Loucy (cell line): ENCODE measurements at regions not wholly inside any gene's neighbourhood (a gene's known extent, or its start where the extent isn't known, plus 50 kb on each side); places are given as distances from the start of the nearest gene placed in this dataset.

Source experiments
- H2AFZ ChIP-seq: fragments of 200-600 bp; sonication (generic); 2 replicates; pipeline ENCODE4 v1.6.0; 2016; ENCODE audit warnings: antibody characterized with exemption, mild to moderate bottlenecking, low read length, moderate library complexity
- H3F3A ChIP-seq: fragments of 200-600 bp; 2 replicates; pipeline ENCODE4 v1.6.0; 2016; ENCODE audit warnings: antibody characterized with exemption, low read depth, mild to moderate bottlenecking
- H3K27me3 ChIP-seq: fragments of 200-600 bp; sonication (generic); 2 replicates; pipeline ENCODE4 v1.6.1; 2014; ENCODE audit warnings: low read length, mild to moderate bottlenecking; ENCODE audit not compliant: insufficient read depth, poor library complexity, severe bottlenecking
- H3K36me3 ChIP-seq: fragments of 200-600 bp; sonication (generic); 2 replicates; pipeline ENCODE4 v1.6.1; 2016; ENCODE audit warnings: low read length; ENCODE audit not compliant: insufficient read depth
- H3K4me1 ChIP-seq: fragments of 200-600 bp; sonication (generic); 2 replicates; pipeline ENCODE4 v1.5.1; 2014; ENCODE audit warnings: low read length, mild to moderate bottlenecking; ENCODE audit not compliant: insufficient read depth, poor library complexity, severe bottlenecking
- H3K4me2 ChIP-seq: fragments of 200-600 bp; sonication (generic); 2 replicates; pipeline ENCODE4 v1.6.0; 2014; ENCODE audit warnings: antibody characterized with exemption, low read length, low read depth, mild to moderate bottlenecking; ENCODE audit not compliant: poor library complexity, severe bottlenecking
- H3K4me3 ChIP-seq: fragments of 200-600 bp; sonication (generic); 2 replicates; pipeline ENCODE4 v1.5.1; 2014; ENCODE audit warnings: low read length, mild to moderate bottlenecking, mixed read lengths; ENCODE audit not compliant: poor library complexity, severe bottlenecking
- H3K79me2 ChIP-seq: fragments of 200-600 bp; sonication (generic); 2 replicates; pipeline ENCODE4 v1.6.1; 2014; ENCODE audit warnings: low read length; ENCODE audit not compliant: insufficient read depth
- H3K9ac ChIP-seq: fragments of 200-600 bp; sonication (generic); 2 replicates; pipeline ENCODE4 v1.6.0; 2014; ENCODE audit warnings: mild to moderate bottlenecking, low read depth, low read length, moderate library complexity; ENCODE audit not compliant: poor library complexity, severe bottlenecking
- H3K9me2 ChIP-seq: fragments of 200-600 bp; sonication (generic); replicated peaks from 2 replicates; pipeline ENCODE4 v1.6.1; 2016; ENCODE audit warnings: low read depth, low read length, mixed read lengths
- H3K9me3 ChIP-seq: fragments of 200-600 bp; sonication (generic); 2 replicates; pipeline ENCODE4 v1.6.1; 2014; ENCODE audit warnings: mild to moderate bottlenecking, antibody characterized with exemption, low read length, low read depth; ENCODE audit not compliant: insufficient read depth
- H4K20me1 ChIP-seq: fragments of 200-600 bp; sonication (generic); 2 replicates; pipeline ENCODE4 v1.6.0; 2014; ENCODE audit warnings: antibody characterized with exemption, low read length, mild to moderate bottlenecking; ENCODE audit not compliant: insufficient read depth, poor library complexity, severe bottlenecking
- CTCF ChIP-seq: fragments of 200-600 bp; sonication (generic); conservative IDR thresholded peaks from 2 replicates; pipeline ENCODE4 v1.5.1; 2014; ENCODE audit warnings: mild to moderate bottlenecking, antibody characterized with exemption, low read length
- EZH2phosphoT487 ChIP-seq: fragments of 200-600 bp; IDR thresholded peaks from 2 replicates; pipeline ENCODE4 v1.6.1; 2018; ENCODE audit warnings: antibody characterized with exemption, mild to moderate bottlenecking, moderate library complexity, borderline replicate concordance

DNA sequence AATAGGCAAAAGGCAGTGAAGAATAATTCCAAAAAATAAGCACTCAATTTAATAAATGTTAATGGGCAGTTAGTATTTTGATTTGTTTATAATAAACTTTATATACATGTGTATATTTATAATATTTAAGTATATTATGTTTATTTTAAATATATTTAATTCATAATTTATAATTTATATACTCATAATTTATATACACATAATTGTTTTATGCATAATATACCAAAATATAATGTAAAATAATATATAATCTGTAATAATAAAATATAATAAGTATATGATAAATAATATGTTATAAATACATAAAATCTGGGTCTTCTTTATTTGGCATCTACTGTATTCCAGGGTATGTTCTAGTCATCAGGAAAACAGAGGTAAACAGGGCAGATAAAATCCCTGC is 100.2 kb upstream of the ARID2 start:
- Histone ChIP-seq H3K9ac (no peak overlapping the region), H3K4me2 (no peak overlapping the region), H3K4me1 (peaks cover 4% of the 10 kb centered on the region), H4K20me1 (no peaks in the 10 kb centered on the region), H3K27me3 (no peaks in the 10 kb centered on the region), H3K9me2 (no peaks in the 10 kb centered on the region), H3F3A (no peaks in the 10 kb centered on the region), H3K9me3 (no peaks in the 10 kb centered on the region), H3K36me3 (no peaks in the 10 kb centered on the region), H3K79me2 (no peaks in the 10 kb centered on the region), H2AFZ (no peak overlapping the region), H3K4me3 (no peak overlapping the region)
- no peak for TF ChIP-seq EZH2phosphoT487
- no peak for TF ChIP-seq CTCF

DNA sequence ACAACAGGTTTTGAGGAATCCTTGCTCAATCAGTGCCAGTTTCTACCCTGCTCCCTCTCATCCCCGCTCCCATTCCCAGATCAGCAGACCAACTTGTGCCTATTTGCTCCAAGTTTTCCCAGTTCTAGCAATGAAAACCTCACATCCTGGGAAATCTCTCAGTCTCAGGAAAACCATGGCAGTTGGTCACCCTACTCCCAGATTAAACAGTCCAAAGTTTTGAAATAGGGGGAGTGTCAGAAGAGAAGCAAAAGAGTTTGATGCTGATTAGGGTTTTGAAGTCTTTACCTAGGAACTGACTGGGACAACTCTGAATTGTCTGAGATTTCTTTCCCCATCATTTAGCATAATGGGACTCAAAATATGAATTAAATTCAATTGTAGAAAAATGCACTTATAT is 95.8 kb upstream of the ARID2 start:
- Histone ChIP-seq H3K9me2 (no peaks in the 10 kb centered on the region), H3K4me3 (no peak overlapping the region), H2AFZ (no peak overlapping the region), H3K9me3 (no peaks in the 10 kb centered on the region), H3F3A (no peaks in the 10 kb centered on the region), H4K20me1 (no peaks in the 10 kb centered on the region), H3K27me3 (no peaks in the 10 kb centered on the region), H3K4me2 (no peak overlapping the region), H3K9ac (no peak overlapping the region), H3K36me3 (no peaks in the 10 kb centered on the region), H3K4me1 (peaks cover 4% of the 10 kb centered on the region), H3K79me2 (no peaks in the 10 kb centered on the region)
- TF ChIP-seq CTCF, result no peak
- no peak for TF ChIP-seq EZH2phosphoT487

DNA sequence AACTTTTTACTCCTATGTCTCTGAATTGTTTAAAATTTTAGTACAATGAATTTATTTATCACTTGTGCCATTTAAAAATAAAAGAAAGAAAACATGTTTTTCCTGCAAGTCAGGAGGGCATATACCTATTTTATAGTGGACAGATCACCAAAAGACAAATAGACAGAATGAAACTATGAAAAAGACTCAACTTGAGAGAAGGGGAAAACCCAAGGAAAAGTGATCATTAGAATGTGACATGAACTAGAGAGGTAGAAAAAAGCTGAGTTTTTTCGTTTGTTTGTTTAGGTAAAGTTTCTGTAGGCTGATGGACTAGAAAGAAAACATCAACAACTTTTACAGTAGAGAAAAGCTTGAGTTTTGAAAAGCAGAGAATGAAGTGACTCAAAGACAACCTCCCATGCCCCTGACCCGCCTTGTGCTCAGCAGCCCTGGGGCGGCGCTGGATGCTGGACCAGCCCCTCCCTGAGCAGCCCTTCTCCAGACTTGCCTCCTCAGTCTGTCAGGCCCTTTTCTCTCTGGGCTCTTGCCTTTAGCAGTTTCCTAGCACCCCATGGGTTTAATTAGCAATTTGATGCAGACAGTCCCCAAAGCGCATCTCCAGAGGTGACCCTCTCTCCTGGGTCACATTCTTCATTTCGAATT is 95.1 kb upstream of the ARID2 start:
- Histone ChIP-seq H3K79me2 (no peaks in the 10 kb centered on the region), H3F3A (no peaks in the 10 kb centered on the region), H3K4me1 (peaks cover 4% of the 10 kb centered on the region), H2AFZ (no peak overlapping the region; the same call in 1 of the 2 replicates), H3K36me3 (no peaks in the 10 kb centered on the region), H3K4me3 (no peak overlapping the region), H3K4me2 (no peak overlapping the region), H3K27me3 (no peaks in the 10 kb centered on the region), H3K9me2 (no peaks in the 10 kb centered on the region), H3K9me3 (no peaks in the 10 kb centered on the region), H4K20me1 (no peaks in the 10 kb centered on the region), H3K9ac (no peak overlapping the region)
- no peak for TF ChIP-seq EZH2phosphoT487
- TF ChIP-seq CTCF, result no peak
